Brain microvascular endothelial cell (primary cell): ENCODE measurements at regions not wholly inside any gene's neighbourhood (a gene's known extent, or its start where the extent isn't known, plus 50 kb on each side); places are given as distances from the start of the nearest gene placed in this dataset.

Source experiments
- DNase-seq: peaks from one replicate; pipeline ENCODE4 v3.0.0-alpha.2; 2020
- H3K27ac ChIP-seq: fragments of 250-450 bp; sonication (Bioruptor Pico); 2 replicates; pipeline ENCODE4 v1.5.1; 2020; ENCODE audit warnings: mild to moderate bottlenecking, moderate library complexity
- H3K27me3 ChIP-seq: fragments of 250-450 bp; sonication (Bioruptor Pico); replicated peaks from 2 replicates; pipeline ENCODE4 v1.5.1; 2020; ENCODE audit warnings: mild to moderate bottlenecking
- H3K36me3 ChIP-seq: fragments of 250-450 bp; sonication (Bioruptor Pico); replicated peaks from 2 replicates; pipeline ENCODE4 v1.5.1; 2020; ENCODE audit warnings: mild to moderate bottlenecking
- H3K4me3 ChIP-seq: 2 replicates; pipeline ENCODE4 v1.5.1; 2011; ENCODE audit warnings: low read depth, mild to moderate bottlenecking, control low read depth, low read length, moderate library complexity
- CTCF ChIP-seq: IDR thresholded peaks from 2 replicates; pipeline ENCODE4 v1.5.1; 2011; ENCODE audit warnings: low read depth, mild to moderate bottlenecking, moderate library complexity, low read length, control low read depth, inconsistent platforms; ENCODE audit errors: missing control alignments
- in situ Hi-C: cut with HindIII; loops from 2 replicates; pipeline ENCODE4 v1.10.0; 2017; ENCODE audit warnings: low sequenced_read_pairs, low pct_ligation_motif_present

GRCh38 chr2:103169861-103170260 is 408.0 kb downstream of the TMEM182 start:
- no peaks in the 10 kb centered on the region for H3K36me3 ChIP-seq

GRCh38 chr2:103172821-103173220 is 411.0 kb downstream of the TMEM182 start:
- Histone ChIP-seq H3K27me3 (no peaks in the 10 kb centered on the region), H3K4me3 (no peak overlapping the region), H3K36me3 (no peaks in the 10 kb centered on the region), H3K27ac (no peak overlapping the region)
- no peak for TF ChIP-seq CTCF
- in situ Hi-C loops: no loop called here
- no peak for DNase-seq

More at GRCh38 chr2:103169861-103170260, 408.0 kb downstream of the TMEM182 start:
- no peak for TF ChIP-seq CTCF
- in situ Hi-C loops: no loop called here
- no peak for DNase-seq
- Histone ChIP-seq H3K27ac (no peak overlapping the region), H3K4me3 (no peak overlapping the region), H3K27me3 (no peaks in the 10 kb centered on the region)

GRCh38 chr2:103174711-103175110 is 412.9 kb downstream of the TMEM182 start:
- TF ChIP-seq CTCF: no peak
- Histone ChIP-seq H3K27me3 (no peaks in the 10 kb centered on the region), H3K4me3 (no peak overlapping the region), H3K36me3 (no peaks in the 10 kb centered on the region), H3K27ac (no peak overlapping the region)
- in situ Hi-C loops: no loop called here
- no peak for DNase-seq

- DNase-seq: no peak
- no peaks in the 10 kb centered on the region for H3K36me3 ChIP-seq
- H3K27ac ChIP-seq: no peak overlapping the region
- in situ Hi-C loops: no loop called here
- TF ChIP-seq CTCF: no peak
- H3K27me3 ChIP-seq: no peaks in the 10 kb centered on the region
- no peak overlapping the region for H3K4me3 ChIP-seq
Measured at GRCh38 chr2:103176294-103176915, 414.6 kb downstream of the TMEM182 start.

- DNase-seq: no peak
- no peak overlapping the region for H3K4me3 ChIP-seq
- in situ Hi-C loops: no loop called here
- no peak for TF ChIP-seq CTCF
- H3K27me3 ChIP-seq: no peaks in the 10 kb centered on the region
- H3K36me3 ChIP-seq: no peaks in the 10 kb centered on the region
- no peak overlapping the region for H3K27ac ChIP-seq
Measured at GRCh38 chr2:103179798-103180197, 418.0 kb downstream of the TMEM182 start.

GRCh38 chr2:103183061-103183460 is 421.2 kb downstream of the TMEM182 start:
- in situ Hi-C loops: no loop called here
- H3K27ac ChIP-seq: no peak overlapping the region

More at GRCh38 chr2:103183061-103183460, 421.2 kb downstream of the TMEM182 start:
- no peaks in the 10 kb centered on the region for H3K36me3 ChIP-seq
- no peak for DNase-seq
- no peak overlapping the region for H3K4me3 ChIP-seq
- H3K27me3 ChIP-seq: no peaks in the 10 kb centered on the region
- TF ChIP-seq CTCF: no peak
